HCT116 (cell line): ENCODE measurements at regions not wholly inside any gene's neighbourhood (a gene's known extent, or its start where the extent isn't known, plus 50 kb on each side); places are given as distances from the start of the nearest gene placed in this dataset.

Experiments used
- ATAC-seq: fragments of 200-7000 bp; cut with Tn5 transposase; 2 replicates; pipeline ENCODE4 v1.9.1; 2020; ENCODE audit warnings: mild to moderate bottlenecking, moderate library complexity
- BruUV-seq: library from RNA; stranded (reverse); fragments of 400-500 nt; replicated peaks from 2 replicates; lab custom pipeline; 2021; lab: Mats Ljungman, UMichigan
- CTCF ChIA-PET: fragments of 300-600 bp; sonication (Branson Sonifier 250); formaldehyde crosslinking; loops from one replicate; lab custom pipeline; 2021; ENCODE audit warnings: antibody characterized with exemption; lab: Charles Lee
- POLR2A ChIA-PET: fragments of 300-600, 350-600 bp; sonication (Branson Sonifier 250); formaldehyde crosslinking; loops from one replicate; lab custom pipeline; 2021; ENCODE audit warnings: antibody characterized with exemption; lab: Charles Lee
- RAD21 ChIA-PET, 2 experiments: fragments of 300-600 bp; sonication (Branson Sonifier 250); formaldehyde crosslinking; loops; one replicate each; lab custom pipeline; 2023; ENCODE audit warnings: low total read pairs in 2 of 2; ENCODE audit not compliant: uncharacterized antibody in 2 of 2, unreplicated experiment in 2 of 2, low non-redundant PET in 1 of 2; lab: Charles Lee
- DNase-seq: peaks from one replicate; pipeline ENCODE4 v3.0.0-alpha.2; 2010; ENCODE audit warnings: low read depth, low spot score
- H2AFZ ChIP-seq: fragments of 200-600 bp; shearing (Covaris generic), sonication (generic); 2 replicates; pipeline ENCODE4 v1.6.1; 2017; ENCODE audit warnings: low read depth, mixed run types, mixed read lengths, antibody characterized with exemption, low read length; ENCODE audit not compliant: poor library complexity, severe bottlenecking
- H3K27ac ChIP-seq: 2 replicates; pipeline ENCODE4 v1.5.1; 2012; ENCODE audit warnings: low read depth, low read length
- H3K27me3 ChIP-seq: fragments of 200-600 bp; sonication (generic); 2 replicates; pipeline ENCODE4 v1.6.1; 2016; ENCODE audit warnings: mixed run types, low read length, mixed read lengths; ENCODE audit not compliant: insufficient read depth
- H3K36me3 ChIP-seq, 2 experiments: fragments of 200-500 bp in 1 of 2; fragments of 200-600 bp in 1 of 2; sonication (Bioruptor generic) in 1 of 2; sonication (generic) in 1 of 2; 2 replicates each; pipeline versions ENCODE4 v1.5.1 to v1.6.1; 2014 to 2016; ENCODE audit warnings: low read length in 2 of 2, inconsistent platforms in 1 of 2, mixed read lengths in 1 of 2, mixed run types in 1 of 2; ENCODE audit not compliant: insufficient read depth in 2 of 2, control insufficient read depth in 1 of 2
- H3K4me1 ChIP-seq, 2 experiments: fragments of 200-600 bp in 1 of 2; sonication (generic) in 1 of 2; 2 replicates each; pipeline versions ENCODE4 v1.5.1 to v1.6.1; 2012 to 2017; ENCODE audit warnings: low read length in 2 of 2, inconsistent platforms in 1 of 2, mild to moderate bottlenecking in 1 of 2, mixed read lengths in 1 of 2, mixed run types in 1 of 2, moderate library complexity in 1 of 2; ENCODE audit not compliant: insufficient read depth in 2 of 2, control insufficient read depth in 1 of 2
- H3K4me2 ChIP-seq: fragments of 200-600 bp; sonication (generic); 2 replicates; pipeline ENCODE4 v1.6.1; 2017; ENCODE audit warnings: mixed run types, low read length, mixed read lengths
- H3K4me3 ChIP-seq, 2 experiments: fragments of 200-600 bp in 1 of 2; sonication (generic) in 1 of 2; replicated peaks in 1 of 2; 2 replicates each; pipeline ENCODE4 v1.5.1; 2011 to 2016; ENCODE audit warnings: low read length in 2 of 2, control low read depth in 1 of 2, low read depth in 1 of 2, mild to moderate bottlenecking in 1 of 2, mixed read lengths in 1 of 2, mixed run types in 1 of 2
- H3K79me2 ChIP-seq: fragments of 200-600 bp; sonication (generic); 2 replicates; pipeline ENCODE4 v1.6.1; 2017; ENCODE audit warnings: mild to moderate bottlenecking, mixed run types, low read length, moderate library complexity, mixed read lengths; ENCODE audit not compliant: insufficient read depth
- H3K9ac ChIP-seq: fragments of 200-600 bp; sonication (generic); 2 replicates; pipeline ENCODE4 v1.6.1; 2016; ENCODE audit warnings: low read length, mixed read lengths
- H3K9me2 ChIP-seq: fragments of 200-600 bp; sonication (generic), shearing (Covaris generic); 2 replicates; pipeline ENCODE4 v1.6.1; 2017; ENCODE audit warnings: mixed run types, mild to moderate bottlenecking, moderate library complexity; ENCODE audit not compliant: insufficient read depth
- H3K9me3 ChIP-seq, 2 experiments: fragments of 200-500 bp in 1 of 2; fragments of 200-600 bp in 1 of 2; sonication (Bioruptor generic) in 1 of 2; sonication (generic) in 1 of 2; 2 replicates each; pipeline ENCODE4 v1.6.1; 2014 to 2017; ENCODE audit warnings: low read length in 2 of 2, mixed read lengths in 2 of 2, inconsistent platforms in 1 of 2, low read depth in 1 of 2, mild to moderate bottlenecking in 1 of 2, mixed run types in 1 of 2, moderate library complexity in 1 of 2; ENCODE audit not compliant: control insufficient read depth in 1 of 2, insufficient read depth in 1 of 2
- H4K20me1 ChIP-seq: fragments of 200-600 bp; sonication (generic), shearing (Covaris generic); 2 replicates; pipeline ENCODE4 v1.6.1; 2017; ENCODE audit warnings: mixed run types, mild to moderate bottlenecking, moderate library complexity; ENCODE audit not compliant: insufficient read depth
- CBX3 ChIP-seq: IDR thresholded peaks from 2 replicates; pipeline ENCODE4 v1.6.1; 2012; ENCODE audit warnings: low read depth
- CEBPB ChIP-seq: IDR thresholded peaks from 2 replicates; pipeline ENCODE4 v1.6.1; 2012; ENCODE audit warnings: low read depth
- EGR1 ChIP-seq: IDR thresholded peaks from 2 replicates; pipeline ENCODE4 v1.6.1; 2012; ENCODE audit warnings: low read depth
- ELF1 ChIP-seq: IDR thresholded peaks from 2 replicates; pipeline ENCODE4 v1.6.1; 2012; ENCODE audit warnings: low read depth, borderline replicate concordance
- EZH2phosphoT487 ChIP-seq: fragments of 200-600 bp; IDR thresholded peaks from 2 replicates; pipeline ENCODE4 v1.6.1; 2018; ENCODE audit warnings: antibody characterized with exemption, borderline replicate concordance
- POLR2A ChIP-seq: IDR thresholded peaks from 2 replicates; pipeline ENCODE4 v1.7.0; 2011; ENCODE audit warnings: borderline replicate concordance; ENCODE audit not compliant: insufficient read depth, insufficient read length; ENCODE audit errors: extremely low read depth
- POLR2AphosphoS5 ChIP-seq: IDR thresholded peaks from 2 replicates; pipeline ENCODE4 v1.6.1; 2011; ENCODE audit warnings: mild to moderate bottlenecking, low read depth, low read length, moderate library complexity
- RAD21 ChIP-seq: IDR thresholded peaks from 2 replicates; pipeline ENCODE4 v1.6.1; 2012; ENCODE audit warnings: low read depth, mild to moderate bottlenecking
- SP1 ChIP-seq: IDR thresholded peaks from 2 replicates; pipeline ENCODE4 v1.6.1; 2012; ENCODE audit warnings: low read depth
- SRF ChIP-seq: IDR thresholded peaks from 2 replicates; pipeline ENCODE4 v1.6.1; 2012; ENCODE audit warnings: low read depth
- TCF7L2 ChIP-seq: IDR thresholded peaks from 2 replicates; pipeline ENCODE4 v1.7.0; 2011; ENCODE audit warnings: borderline replicate concordance, inconsistent platforms; ENCODE audit not compliant: insufficient read depth, insufficient read length; ENCODE audit errors: extremely low read depth
- YY1 ChIP-seq: IDR thresholded peaks from 2 replicates; pipeline ENCODE4 v1.6.1; 2011; ENCODE audit warnings: low read length, low read depth, moderate library complexity, mild to moderate bottlenecking; ENCODE audit not compliant: insufficient replicate concordance; ENCODE audit errors: extremely low read depth
- ZNF274 ChIP-seq: fragments of 200-500 bp; sonication (Bioruptor generic); IDR thresholded peaks from 2 replicates; pipeline ENCODE4 v1.6.1; 2014; ENCODE audit warnings: mild to moderate bottlenecking, low read depth, low read length, inconsistent platforms
- intact Hi-C: fragments of 100-400 bp; cut with micrococcal nuclease; formaldehyde crosslinking; loops from 2 replicates; pipeline ENCODE4 v1.10.0; 2022
- TF ChIP-seq, protein P1 (sequence below): IDR thresholded peaks from 2 replicates; pipeline ENCODE4 v1.6.1; 2011; ENCODE audit warnings: mild to moderate bottlenecking, low read length, moderate library complexity; ENCODE audit not compliant: insufficient replicate concordance; ENCODE audit errors: extremely low read depth
- TF ChIP-seq, protein P2 (sequence below): IDR thresholded peaks from 2 replicates; pipeline ENCODE4 v1.6.1; 2012

DNA sequence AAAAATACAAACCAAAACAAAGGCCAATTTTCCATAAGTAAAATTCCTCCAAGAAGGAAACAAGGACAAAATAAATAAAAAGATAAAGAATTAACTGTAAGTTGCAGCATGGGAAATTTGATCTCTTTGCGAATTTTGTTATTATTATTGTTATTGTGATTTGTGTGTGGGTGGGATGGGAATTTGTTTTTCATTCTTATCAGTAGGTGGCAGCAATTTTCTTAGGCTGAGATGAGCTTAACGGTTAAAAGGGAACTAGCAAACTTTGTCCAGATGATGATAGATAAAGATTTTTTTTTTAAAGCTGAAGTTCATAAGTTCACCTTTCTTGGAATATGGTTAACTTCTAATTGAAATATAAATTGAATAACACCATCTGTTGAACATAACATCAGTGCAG lies 83.2 kb upstream of the IL1RAPL2 start (continued):
- TF ChIP-seq, protein P1, sequence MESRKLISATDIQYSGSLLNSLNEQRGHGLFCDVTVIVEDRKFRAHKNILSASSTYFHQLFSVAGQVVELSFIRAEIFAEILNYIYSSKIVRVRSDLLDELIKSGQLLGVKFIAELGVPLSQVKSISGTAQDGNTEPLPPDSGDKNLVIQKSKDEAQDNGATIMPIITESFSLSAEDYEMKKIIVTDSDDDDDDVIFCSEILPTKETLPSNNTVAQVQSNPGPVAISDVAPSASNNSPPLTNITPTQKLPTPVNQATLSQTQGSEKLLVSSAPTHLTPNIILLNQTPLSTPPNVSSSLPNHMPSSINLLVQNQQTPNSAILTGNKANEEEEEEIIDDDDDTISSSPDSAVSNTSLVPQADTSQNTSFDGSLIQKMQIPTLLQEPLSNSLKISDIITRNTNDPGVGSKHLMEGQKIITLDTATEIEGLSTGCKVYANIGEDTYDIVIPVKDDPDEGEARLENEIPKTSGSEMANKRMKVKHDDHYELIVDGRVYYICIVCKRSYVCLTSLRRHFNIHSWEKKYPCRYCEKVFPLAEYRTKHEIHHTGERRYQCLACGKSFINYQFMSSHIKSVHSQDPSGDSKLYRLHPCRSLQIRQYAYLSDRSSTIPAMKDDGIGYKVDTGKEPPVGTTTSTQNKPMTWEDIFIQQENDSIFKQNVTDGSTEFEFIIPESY, result no peak
- TF ChIP-seq EGR1 (peak; percentile 44; the same call in 1 of the 2 replicates), POLR2AphosphoS5 (no peak), ZNF274 (no peak), YY1 (no peak), RAD21 (peak; percentile 23; the same call in 1 of the 2 replicates), CBX3 (no peak), CEBPB (no peak), TCF7L2 (no peak)
- TF ChIP-seq, protein P2, sequence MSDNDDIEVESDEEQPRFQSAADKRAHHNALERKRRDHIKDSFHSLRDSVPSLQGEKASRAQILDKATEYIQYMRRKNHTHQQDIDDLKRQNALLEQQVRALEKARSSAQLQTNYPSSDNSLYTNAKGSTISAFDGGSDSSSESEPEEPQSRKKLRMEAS, result no peak

DNA sequence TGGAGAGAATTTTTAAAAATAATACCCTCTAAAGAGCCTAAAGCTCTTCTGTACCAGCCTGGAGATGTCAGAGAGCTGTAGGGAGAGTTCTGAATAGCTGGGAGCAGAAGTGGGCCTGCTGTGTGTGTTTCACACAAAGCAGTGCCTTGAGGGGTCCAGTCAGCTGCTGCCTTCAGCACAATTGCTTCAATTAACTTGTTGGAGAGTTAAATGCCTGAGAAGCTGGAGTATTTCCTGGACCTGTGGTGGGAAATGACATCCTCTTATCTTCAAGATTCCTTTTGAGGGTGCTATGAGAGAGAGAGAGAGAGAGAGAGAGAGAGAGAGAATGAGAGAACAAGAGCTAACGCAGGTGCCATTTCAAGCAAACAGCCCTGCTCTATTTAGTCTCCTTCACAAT lies 96.2 kb upstream of the IL1RAPL2 start:
- BruUV-seq, result no TSS peak
- Histone ChIP-seq H3K79me2 (no peaks in the 10 kb centered on the region), H3K36me3 (no peaks in the 10 kb centered on the region), H3K4me1 (no peaks in the 10 kb centered on the region), H3K9me3 (no peaks in the 10 kb centered on the region), H3K27me3 (no peaks in the 10 kb centered on the region), H2AFZ (no peak overlapping the region), H4K20me1 (no peaks in the 10 kb centered on the region), H3K4me3 (no peak overlapping the region)
- intact Hi-C loops, result no loop called here
- ChIA-PET POLR2A (no interaction called here), RAD21 (no interaction called here), CTCF (no interaction called here)
- no peak for ATAC-seq
- TF ChIP-seq TCF7L2, result no peak
- no peak for TF ChIP-seq POLR2A
- no peak for TF ChIP-seq EZH2phosphoT487
- TF ChIP-seq ELF1, result no peak
- TF ChIP-seq SRF, result no peak
- no peak for TF ChIP-seq SP1
- TF ChIP-seq, protein P2, result no peak
- TF ChIP-seq, all 23 proteins: peak for 0
- no peak for DNase-seq
- Histone ChIP-seq H3K9ac (no peak overlapping the region), H3K9me2 (no peaks in the 10 kb centered on the region), H3K27ac (no peak overlapping the region), H3K4me2 (no peak overlapping the region)
